H9 (cell line): ENCODE measurements at regions not wholly inside any gene's neighbourhood (a gene's known extent, or its start where the extent isn't known, plus 50 kb on each side); places are given as distances from the start of the nearest gene placed in this dataset.
"Not testable (repeated sequence)": the region's sequence is repeated elsewhere in the genome, so short reads cannot be mapped to it uniquely, and the experiment has no call there.

Source experiments
- DNase-seq: peaks from one replicate; pipeline ENCODE4 v3.0.0-alpha.2; 2017
- H2AFZ ChIP-seq: one replicate; pipeline ENCODE4 v1.6.1; 2013; ENCODE audit warnings: mild to moderate bottlenecking, low read length, control low read depth, moderate library complexity
- H2AK5ac ChIP-seq: 2 replicates; pipeline ENCODE4 v1.6.1; 2013; ENCODE audit warnings: low read length, control low read depth, mixed read lengths; ENCODE audit not compliant: insufficient read length
- H2BK120ac ChIP-seq: one replicate; pipeline ENCODE4 v1.6.1; 2013; ENCODE audit warnings: low read depth, mild to moderate bottlenecking, low read length, control low read depth, inconsistent platforms; ENCODE audit not compliant: poor library complexity, severe bottlenecking
- H2BK12ac ChIP-seq: 2 replicates; pipeline ENCODE4 v1.6.1; 2013; ENCODE audit warnings: low read length, control low read depth, mixed read lengths, low read depth; ENCODE audit not compliant: insufficient read length
- H2BK15ac ChIP-seq: 2 replicates; pipeline ENCODE4 v1.6.1; 2013; ENCODE audit warnings: low read depth, low read length, control low read depth
- H2BK20ac ChIP-seq: one replicate; pipeline ENCODE4 v1.6.1; 2013; ENCODE audit warnings: low read depth, mild to moderate bottlenecking, low read length, control low read depth, inconsistent platforms; ENCODE audit not compliant: poor library complexity, severe bottlenecking
- H2BK5ac ChIP-seq: 2 replicates; pipeline ENCODE4 v1.6.1; 2013; ENCODE audit warnings: low read length, control low read depth, mixed read lengths; ENCODE audit not compliant: insufficient read length
- H3K14ac ChIP-seq: 2 replicates; pipeline ENCODE4 v1.6.1; 2013; ENCODE audit warnings: low read length, control low read depth; ENCODE audit not compliant: insufficient read depth
- H3K18ac ChIP-seq: 2 replicates; pipeline ENCODE4 v1.6.1; 2013; ENCODE audit warnings: low read depth, mild to moderate bottlenecking, mixed read lengths, low read length, control low read depth; ENCODE audit not compliant: insufficient read length
- H3K23ac ChIP-seq: 2 replicates; pipeline ENCODE4 v1.6.1; 2013; ENCODE audit warnings: low read length, control low read depth, mixed read lengths, low read depth; ENCODE audit not compliant: insufficient read length
- H3K23me2 ChIP-seq: 2 replicates; pipeline ENCODE4 v1.6.1; 2013; ENCODE audit warnings: low read depth, mild to moderate bottlenecking, mixed read lengths, low read length, control low read depth; ENCODE audit not compliant: insufficient read length, poor library complexity, severe bottlenecking
- H3K27ac ChIP-seq: 2 replicates; pipeline ENCODE4 v1.5.1; 2013; ENCODE audit warnings: low read length, control low read depth, mixed read lengths, low read depth; ENCODE audit not compliant: insufficient read length
- H3K27me3 ChIP-seq: 2 replicates; pipeline ENCODE4 v1.6.1; 2013; ENCODE audit warnings: low read length, control low read depth, inconsistent platforms; ENCODE audit not compliant: insufficient read depth
- H3K4ac ChIP-seq: 2 replicates; pipeline ENCODE4 v1.6.1; 2013; ENCODE audit warnings: low read depth, mild to moderate bottlenecking, control low read depth, inconsistent platforms, low read length, moderate library complexity
- H3K4me1 ChIP-seq: 2 replicates; pipeline ENCODE4 v1.6.1; 2013; ENCODE audit warnings: low read length, control low read depth, inconsistent platforms; ENCODE audit not compliant: insufficient read depth
- H3K4me2 ChIP-seq: 2 replicates; pipeline ENCODE4 v1.6.1; 2013; ENCODE audit warnings: low read length, control low read depth, mixed read lengths; ENCODE audit not compliant: insufficient read length, insufficient read depth
- H3K56ac ChIP-seq: 2 replicates; pipeline ENCODE4 v1.6.1; 2013; ENCODE audit warnings: low read depth, mild to moderate bottlenecking, mixed read lengths, low read length, control low read depth; ENCODE audit not compliant: insufficient read length
- H3K79me1 ChIP-seq: 2 replicates; pipeline ENCODE4 v1.6.1; 2013; ENCODE audit warnings: low read depth, mild to moderate bottlenecking, moderate library complexity, low read length, control low read depth, inconsistent platforms; ENCODE audit not compliant: insufficient read depth, poor library complexity, severe bottlenecking
- H3K79me2 ChIP-seq: 2 replicates; pipeline ENCODE4 v1.6.1; 2013; ENCODE audit warnings: low read length, control low read depth, inconsistent platforms; ENCODE audit not compliant: insufficient read depth
- H3K9ac ChIP-seq: 2 replicates; pipeline ENCODE4 v1.6.1; 2013; ENCODE audit warnings: low read length, control low read depth, mixed read lengths; ENCODE audit not compliant: insufficient read length; ENCODE audit errors: extremely low read depth
- H3K9me3 ChIP-seq: one replicate; pipeline ENCODE4 v1.6.1; 2013; ENCODE audit warnings: low read depth, low read length, inconsistent platforms; ENCODE audit not compliant: control insufficient read depth
- H3T11ph ChIP-seq: one replicate; pipeline ENCODE4 v1.6.1; 2013; ENCODE audit warnings: mild to moderate bottlenecking, low read length, control low read depth, inconsistent platforms
- H4K20me1 ChIP-seq: one replicate; pipeline ENCODE4 v1.6.1; 2013; ENCODE audit not compliant: control insufficient read depth, insufficient read length, insufficient read depth
- H4K5ac ChIP-seq: 2 replicates; pipeline ENCODE4 v1.6.1; 2013; ENCODE audit warnings: low read depth, mild to moderate bottlenecking, mixed read lengths, low read length, control low read depth; ENCODE audit not compliant: insufficient read length
- H4K8ac ChIP-seq: replicated peaks from 2 replicates; pipeline ENCODE4 v1.6.1; 2013; ENCODE audit warnings: low read length, control low read depth, mixed read lengths, low read depth; ENCODE audit not compliant: insufficient read length
- H4K91ac ChIP-seq: 2 replicates; pipeline ENCODE4 v1.6.1; 2013; ENCODE audit warnings: low read depth, mild to moderate bottlenecking, moderate library complexity, mixed read lengths, low read length, control low read depth; ENCODE audit not compliant: insufficient read length
- H3K27ac Mint-ChIP-seq, 3 experiments: 2 replicates in 2 of 3; 3 replicates in 1 of 3; pipeline ENCODE4 v1.8.0; 2020 to 2021; ENCODE audit warnings: mixed read lengths in 3 of 3, mild to moderate bottlenecking in 1 of 3, moderate library complexity in 1 of 3
- H3K27me3 Mint-ChIP-seq: 2 replicates; pipeline ENCODE4 v1.8.0; 2021; ENCODE audit warnings: low read depth, mild to moderate bottlenecking, moderate library complexity, mixed read lengths
- H3K36me3 Mint-ChIP-seq, 3 experiments: 2 replicates in 2 of 3; 3 replicates in 1 of 3; pipeline ENCODE4 v1.8.0; 2020 to 2021; ENCODE audit warnings: low read depth in 3 of 3, mixed read lengths in 3 of 3; ENCODE audit not compliant: insufficient read depth in 1 of 3
- H3K4me1 Mint-ChIP-seq, 2 experiments: 2 replicates each; pipeline ENCODE4 v1.8.0; 2020; ENCODE audit warnings: mixed read lengths in 2 of 2
- H3K4me3 Mint-ChIP-seq, 2 experiments: 2 replicates in 1 of 2; 3 replicates in 1 of 2; pipeline ENCODE4 v1.8.0; 2020 to 2021; ENCODE audit warnings: mild to moderate bottlenecking in 2 of 2, mixed read lengths in 2 of 2, moderate library complexity in 1 of 2
- H3K9me3 Mint-ChIP-seq, 2 experiments: 2 replicates in 1 of 2; 3 replicates in 1 of 2; pipeline ENCODE4 v1.8.0; 2020; ENCODE audit warnings: mild to moderate bottlenecking in 2 of 2, mixed read lengths in 2 of 2, moderate library complexity in 1 of 2
- CTCF ChIP-seq: fragments of 200-600 bp; sonication (generic); conservative IDR thresholded peaks from 3 replicates; pipeline ENCODE4 v1.8.0; 2021; ENCODE audit warnings: antibody characterized with exemption, mild to moderate bottlenecking
- WGBS: extraction: QIAGEN DNeasy Blood & Tissue Kit; methylation state at CpG from one replicate; pipeline ENCODE4 v1.1.7; 2013; ENCODE audit warnings: missing lambda C conversion rate, low lambda C conversion rate, mixed read lengths; ENCODE audit not compliant: insufficient read length; ENCODE audit errors: extremely low coverage; 5-methylcytosine and 5-hydroxymethylcytosine counted together

GRCh38 chrX:88944661-88945060 is 197.6 kb downstream of the CPXCR1 start:
- no peak overlapping the region for H2BK120ac ChIP-seq
- H3K36me3 Mint-ChIP-seq, result peaks cover 0 to 14% (median 5%) of the 10 kb centered on the region in 3 experiments; a peak in 4 of 7 replicates

GRCh38 chrX:88956059-88956458 is 209.0 kb downstream of the CPXCR1 start:
- H3K27me3 ChIP-seq, H2BK5ac ChIP-seq, H3K4ac ChIP-seq, H3K27me3 Mint-ChIP-seq, H3K14ac ChIP-seq, H2BK120ac ChIP-seq, H4K91ac ChIP-seq, H3K9me3 ChIP-seq, DNase-seq, H3K4me2 ChIP-seq, H2AFZ ChIP-seq, H3K27ac Mint-ChIP-seq, H2BK20ac ChIP-seq, H3K9ac ChIP-seq, H3K79me2 ChIP-seq, H3K56ac ChIP-seq, H4K8ac ChIP-seq, H3K79me1 ChIP-seq, H2BK15ac ChIP-seq, H3K18ac ChIP-seq, H3K27ac ChIP-seq, H3K4me3 Mint-ChIP-seq, H2BK12ac ChIP-seq, H3K23me2 ChIP-seq, H3T11ph ChIP-seq, H3K4me1 ChIP-seq, H2AK5ac ChIP-seq, H4K20me1 ChIP-seq, H3K23ac ChIP-seq, H4K5ac ChIP-seq: not testable (repeated sequence)
- Mint-ChIP-seq H3K36me3 (peaks cover 24 to 64% (median 28%) of the 10 kb centered on the region in 3 experiments), H3K4me1 (peaks cover 11 to 14% of the 10 kb centered on the region in 2 experiments), H3K9me3 (peaks cover 31 to 42% of the 10 kb centered on the region in 2 experiments)
- no CpG with 5 or more reads among the region's 4 CpGs for WGBS

More at GRCh38 chrX:88944661-88945060, 197.6 kb downstream of the CPXCR1 start:
- Histone ChIP-seq H3K14ac (no peak overlapping the region), H2BK5ac (no peak overlapping the region), H2BK15ac (no peak overlapping the region), H2BK20ac (no peak overlapping the region), H4K20me1 (no peaks in the 10 kb centered on the region), H3K56ac (no peak overlapping the region), H3K4me1 (no peaks in the 10 kb centered on the region; the same call in 1 of the 2 replicates), H3K4ac (no peak overlapping the region), H3K27ac (no peak overlapping the region), H3K23me2 (no peaks in the 10 kb centered on the region), H3K9ac (no peak overlapping the region), H3K79me2 (no peaks in the 10 kb centered on the region), H2AFZ (no peak overlapping the region), H3K9me3 (no peaks in the 10 kb centered on the region), H2BK12ac (no peak overlapping the region), H3K18ac (no peak overlapping the region), H4K5ac (no peak overlapping the region), H3K23ac (no peak overlapping the region), H4K8ac (no peak overlapping the region), H3T11ph (no peak overlapping the region), H3K27me3 (no peaks in the 10 kb centered on the region), H3K4me2 (no peak overlapping the region), H2AK5ac (no peak overlapping the region), H4K91ac (no peak overlapping the region), H3K79me1 (no peaks in the 10 kb centered on the region)
- H3K27me3 Mint-ChIP-seq, result no peaks in the 10 kb centered on the region
- peaks cover 20 to 29% of the 10 kb centered on the region in 2 experiments for H3K4me1 Mint-ChIP-seq
- no peak overlapping the region for H3K27ac Mint-ChIP-seq
- no peak overlapping the region for H3K4me3 Mint-ChIP-seq
- no peak for TF ChIP-seq CTCF
- H3K9me3 Mint-ChIP-seq, result peaks cover 3 to 7% of the 10 kb centered on the region in 2 experiments; a peak in 3 of 5 replicates
- DNase-seq, result no peak
